ENCODE measurements at regions not wholly inside any gene's neighbourhood (a gene's known extent, or its start where the extent isn't known, plus 50 kb on each side); places are given as distances from the start of the nearest gene placed in this dataset.

- CTCF ChIA-PET: no interaction called here
Observed at GRCh38 chr15:81774309-81774708, 271.5 kb downstream of the MEX3B start.

GRCh38 chr15:81768773-81769172 lies 277.0 kb downstream of the MEX3B start:
- ChIA-PET POLR2A (no interaction called here), CTCF (interaction anchor here (0.5 kb wide), 1 partner anchor 11 kb away, joined by 3 read pairs; no protein-coding TSS in a partner anchor)
- FAIRE-seq (no peak), ATAC-seq (no peak), DNase-seq (ENCODE audit: low read depth in 1 of 2, low spot score in 1 of 2) (no peak)
- no peak overlapping the region for H3K27ac ChIP-seq
- H3K4me2 ChIP-seq: no peak overlapping the region
- no peak overlapping the region for H3K4me3 ChIP-seq
- WGBS (ENCODE audit: missing lambda C conversion rate): 3% methylated on average over 2 of the region's 2 CpGs
- H3K9me3 ChIP-seq: no peaks in the 10 kb centered on the region; the same call in 2 of the 3 replicates
- H3K4me1 ChIP-seq: no peaks in the 10 kb centered on the region
- TF ChIP-seq REST (IDR thresholded peaks at IDR 0.05) (no peak), MAFK (IDR thresholded peaks at IDR 0.05; ENCODE audit: partially characterized antibody) (no peak), HEYL (CRISPR knock-in tag; IDR thresholded peaks at IDR 0.05) (no peak), BHLHE40 (IDR thresholded peaks at IDR 0.05; ENCODE audit: low read depth, low read length) (no peak), NR3C1 (IDR thresholded peaks at IDR 0.05) (no peak), EHF (CRISPR knock-in tag; IDR thresholded peaks at IDR 0.05) (no peak), CTCF (IDR thresholded peaks at IDR 0.05) (no peak)

More at GRCh38 chr15:81774309-81774708, 271.5 kb downstream of the MEX3B start:
- Histone ChIP-seq H3K4me3 (no peak overlapping the region), H3K9me3 (no peaks in the 10 kb centered on the region; the same call in 2 of the 3 replicates), H3K4me2 (no peak overlapping the region), H3K27ac (no peak overlapping the region), H3K4me1 (no peaks in the 10 kb centered on the region)
- no peak for TF ChIP-seq ATOH8 (CRISPR knock-in tag; IDR thresholded peaks at IDR 0.05; ENCODE audit: low read depth)
- TF ChIP-seq SREBF2 (IDR thresholded peaks at IDR 0.05): no peak
- no peak for TF ChIP-seq KDM5A (IDR thresholded peaks at IDR 0.05)
- TF ChIP-seq RFX5 (IDR thresholded peaks at IDR 0.05): no peak
- TF ChIP-seq REST (IDR thresholded peaks at IDR 0.05): no peak
- no peak for TF ChIP-seq FOSL2 (IDR thresholded peaks at IDR 0.05)
- TF ChIP-seq FOSL2 (CRISPR knock-in tag; IDR thresholded peaks at IDR 0.05): no peak
- TF ChIP-seq FOSB (CRISPR knock-in tag; IDR thresholded peaks at IDR 0.05): no peak
- TF ChIP-seq RCOR1 (IDR thresholded peaks at IDR 0.05; ENCODE audit: low read depth, low read length): no peak
- TF ChIP-seq ZNF302 (CRISPR knock-in tag; IDR thresholded peaks at IDR 0.05): no peak
- TF ChIP-seq RAD21 (conservative IDR thresholded peaks at IDR 0.05 in 1 of 2, IDR thresholded peaks at IDR 0.05 in 1 of 2): no peak
- TF ChIP-seq PBX3 (IDR thresholded peaks at IDR 0.05): no peak
- TF ChIP-seq TP53 (CRISPR knock-in tag; IDR thresholded peaks at IDR 0.05): no peak
- TF ChIP-seq POLR2A (IDR thresholded peaks at IDR 0.05; ENCODE audit: low read length): no peak
- TF ChIP-seq BCL3 (IDR thresholded peaks at IDR 0.05): no peak
- no peak for TF ChIP-seq FOXS1 (CRISPR knock-in tag; IDR thresholded peaks at IDR 0.05)
- no peak for TF ChIP-seq ZFP36 (IDR thresholded peaks at IDR 0.05; ENCODE audit: borderline replicate concordance, partially characterized antibody)
- no peak for TF ChIP-seq EHF (CRISPR knock-in tag; IDR thresholded peaks at IDR 0.05)
- no peak for TF ChIP-seq BHLHE40 (IDR thresholded peaks at IDR 0.05; ENCODE audit: low read depth, low read length)
- TF ChIP-seq PHF8 (IDR thresholded peaks at IDR 0.05; ENCODE audit: borderline replicate concordance, low read depth): no peak
- FAIRE-seq (no peak), ATAC-seq (no peak), DNase-seq (ENCODE audit: low read depth in 1 of 2, low spot score in 1 of 2) (no peak)
- POLR2A ChIA-PET: no interaction called here

Data from A549 (cell line).